Endothelial cell of umbilical vein (primary cell): ENCODE measurements at regions not wholly inside any gene's neighbourhood (a gene's known extent, or its start where the extent isn't known, plus 50 kb on each side); places are given as distances from the start of the nearest gene placed in this dataset.

Experiments
- POLR2A ChIP-seq: IDR thresholded peaks from 2 replicates; pipeline ENCODE4 v1.6.1; 2012; ENCODE audit warnings: low read depth, mild to moderate bottlenecking, control low read depth, low read length
- TF ChIP-seq, protein P1 (sequence below), 2 donors: IDR thresholded peaks; 1 replicate in 1 of 2; 2 replicates in 1 of 2; pipeline ENCODE4 v1.5.1; 2011; ENCODE audit warnings: low read length in 2 of 2, mild to moderate bottlenecking in 2 of 2, moderate library complexity in 2 of 2, control low read depth in 1 of 2, inconsistent platforms in 1 of 2, low read depth in 1 of 2; ENCODE audit not compliant: insufficient read depth in 1 of 2; ENCODE audit errors: extremely low read depth in 1 of 2

DNA sequence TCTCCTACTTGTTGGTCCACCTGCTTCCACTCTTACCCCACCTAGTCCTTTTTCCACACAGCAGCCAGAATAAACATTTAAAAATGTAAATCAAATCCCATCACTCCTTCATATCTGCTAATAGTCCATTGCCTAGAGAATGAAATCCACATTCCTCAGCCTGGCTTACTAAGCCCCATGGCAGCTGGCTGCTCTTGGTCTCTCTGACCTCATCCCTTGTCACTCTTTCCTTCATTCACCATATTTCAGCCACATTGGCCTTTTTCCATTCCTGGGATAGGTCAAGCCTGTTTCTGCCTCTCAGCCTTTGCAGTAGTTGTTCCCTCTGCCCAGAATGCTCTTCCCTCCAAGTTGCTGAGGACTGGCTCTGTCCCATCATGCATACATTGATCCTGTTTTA is 512.8 kb downstream of the INSC start:
- no peak for TF ChIP-seq POLR2A
- TF ChIP-seq, protein P1, sequence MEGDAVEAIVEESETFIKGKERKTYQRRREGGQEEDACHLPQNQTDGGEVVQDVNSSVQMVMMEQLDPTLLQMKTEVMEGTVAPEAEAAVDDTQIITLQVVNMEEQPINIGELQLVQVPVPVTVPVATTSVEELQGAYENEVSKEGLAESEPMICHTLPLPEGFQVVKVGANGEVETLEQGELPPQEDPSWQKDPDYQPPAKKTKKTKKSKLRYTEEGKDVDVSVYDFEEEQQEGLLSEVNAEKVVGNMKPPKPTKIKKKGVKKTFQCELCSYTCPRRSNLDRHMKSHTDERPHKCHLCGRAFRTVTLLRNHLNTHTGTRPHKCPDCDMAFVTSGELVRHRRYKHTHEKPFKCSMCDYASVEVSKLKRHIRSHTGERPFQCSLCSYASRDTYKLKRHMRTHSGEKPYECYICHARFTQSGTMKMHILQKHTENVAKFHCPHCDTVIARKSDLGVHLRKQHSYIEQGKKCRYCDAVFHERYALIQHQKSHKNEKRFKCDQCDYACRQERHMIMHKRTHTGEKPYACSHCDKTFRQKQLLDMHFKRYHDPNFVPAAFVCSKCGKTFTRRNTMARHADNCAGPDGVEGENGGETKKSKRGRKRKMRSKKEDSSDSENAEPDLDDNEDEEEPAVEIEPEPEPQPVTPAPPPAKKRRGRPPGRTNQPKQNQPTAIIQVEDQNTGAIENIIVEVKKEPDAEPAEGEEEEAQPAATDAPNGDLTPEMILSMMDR (IDR thresholded peaks at IDR 0.05; ENCODE audit: extremely low read depth in 1 of 2, insufficient read depth in 1 of 2, low read depth in 1 of 2, low read length in 2 of 2), result no peak
